Stimulated activated CD4-positive, alpha-beta T cell treated with anti-CD3 and anti-CD28 coated beads, TNF-alpha, amount 100 ng/mL, for 48 hours (primary cell): ENCODE measurements at regions not wholly inside any gene's neighbourhood (a gene's known extent, or its start where the extent isn't known, plus 50 kb on each side); places are given as distances from the start of the nearest gene placed in this dataset.
"Not testable (repeated sequence)": the region's sequence is repeated elsewhere in the genome, so short reads cannot be mapped to it uniquely, and the experiment has no call there.

Source experiments
- DNase-seq, 3 donors: peaks; one replicate each; pipeline ENCODE4 v3.0.0-alpha.2; 2020; ENCODE audit warnings: low read depth in 3 of 3

DNA sequence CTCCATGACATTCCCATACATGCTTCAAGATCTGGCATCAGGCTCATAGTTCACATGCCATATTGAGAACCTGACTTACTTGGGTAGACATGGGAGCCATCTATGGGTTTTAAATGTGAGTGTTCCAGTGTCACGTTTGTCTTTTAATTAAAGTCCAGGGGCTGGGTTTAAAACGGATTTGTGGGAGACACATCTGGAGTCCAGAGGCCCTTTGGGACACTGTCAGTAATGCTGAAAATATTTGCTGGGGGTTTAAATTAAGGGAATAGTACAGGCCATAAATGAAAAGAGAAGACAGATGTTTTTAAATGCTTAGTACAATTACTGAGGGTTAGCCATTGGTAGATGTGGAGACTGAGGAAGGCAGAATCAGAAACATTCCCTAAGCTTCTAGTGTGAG, 478.0 kb downstream of the PID1 start:
- no peak for DNase-seq

DNA sequence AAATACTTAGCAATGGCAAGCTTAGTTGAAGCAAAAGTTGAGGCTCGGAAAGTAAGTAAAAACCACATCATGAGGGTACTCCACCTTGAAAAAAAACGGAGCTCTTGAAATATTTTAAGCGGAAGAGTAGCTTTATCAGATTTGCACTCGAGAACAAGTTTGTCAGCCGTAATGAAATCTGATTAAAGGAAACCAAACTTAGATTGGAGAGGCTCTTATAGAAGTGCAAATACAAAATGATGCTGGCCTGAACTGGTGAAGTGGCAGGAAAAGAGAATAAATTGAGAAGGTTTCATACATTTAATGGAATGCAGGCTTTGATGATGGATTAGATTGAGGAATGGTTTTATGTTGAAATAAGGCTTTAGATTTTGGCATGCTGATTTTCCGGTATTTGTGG, 484.2 kb downstream of the PID1 start:
- no peak for DNase-seq

- DNase-seq: no peak
Measured at GRCh38 chr2:228782281-228782680, 488.8 kb downstream of the PID1 start.

GRCh38 chr2:228777855-228778355, 493.2 kb downstream of the PID1 start:
- DNase-seq: no peak

DNA sequence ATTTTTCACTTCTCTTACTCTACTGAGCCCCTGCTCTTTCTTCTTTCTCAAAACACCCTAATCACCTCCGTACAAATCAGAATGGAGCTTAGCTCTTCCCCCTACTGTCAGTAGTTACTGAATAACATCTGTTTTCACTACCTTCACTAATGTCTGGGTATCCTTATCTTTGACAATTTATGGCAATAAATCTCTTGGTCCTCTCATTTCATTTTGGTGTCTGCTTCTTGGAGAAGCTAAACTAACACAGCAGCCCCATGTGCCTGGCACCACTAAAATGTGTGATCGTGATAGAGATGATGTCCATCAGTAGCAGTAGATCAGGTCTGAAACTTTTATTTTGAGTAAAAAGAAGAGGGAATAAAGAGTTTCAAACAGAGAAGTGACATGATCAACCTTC, 496.5 kb downstream of the PID1 start:
- no peak for DNase-seq

DNA sequence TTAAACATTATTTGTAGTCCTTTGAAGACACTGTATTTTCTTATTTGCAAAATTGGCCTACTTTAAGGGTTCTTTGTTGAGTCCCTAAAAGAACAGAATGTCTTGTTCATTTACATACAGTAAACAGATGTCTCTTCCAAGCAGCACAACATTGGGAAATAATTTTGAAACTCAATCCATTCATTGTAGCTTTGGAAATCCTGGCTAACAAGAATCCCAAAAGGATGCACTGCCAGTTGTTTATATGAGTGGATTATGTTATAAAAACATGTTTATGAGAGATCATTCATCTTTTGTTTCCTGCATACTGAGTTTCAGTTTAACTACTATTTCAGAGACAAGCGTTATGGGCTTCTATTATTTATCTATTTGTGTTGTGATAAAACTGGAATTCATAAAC, 499.3 kb downstream of the PID1 start:
- no peak for DNase-seq

DNA sequence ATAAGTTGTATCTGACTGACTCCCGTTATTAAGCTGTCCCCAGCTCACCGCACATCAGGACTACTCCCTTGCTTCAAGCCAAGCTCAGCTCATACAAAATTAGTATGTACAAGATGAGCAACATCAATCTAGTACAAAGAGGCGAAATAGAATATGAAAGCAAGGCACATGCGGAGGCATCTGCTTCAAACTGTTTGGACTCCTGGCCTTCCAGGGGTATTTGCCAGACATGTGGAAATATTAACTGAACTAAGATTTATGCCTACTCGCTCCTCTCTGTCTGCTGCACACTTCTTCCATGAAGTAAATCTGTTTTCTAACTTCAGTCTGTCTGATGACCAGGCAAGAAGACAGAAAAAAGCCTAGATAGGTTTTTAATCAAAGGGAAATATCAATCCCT, 499.8 kb downstream of the PID1 start:
- DNase-seq: no peak

DNA sequence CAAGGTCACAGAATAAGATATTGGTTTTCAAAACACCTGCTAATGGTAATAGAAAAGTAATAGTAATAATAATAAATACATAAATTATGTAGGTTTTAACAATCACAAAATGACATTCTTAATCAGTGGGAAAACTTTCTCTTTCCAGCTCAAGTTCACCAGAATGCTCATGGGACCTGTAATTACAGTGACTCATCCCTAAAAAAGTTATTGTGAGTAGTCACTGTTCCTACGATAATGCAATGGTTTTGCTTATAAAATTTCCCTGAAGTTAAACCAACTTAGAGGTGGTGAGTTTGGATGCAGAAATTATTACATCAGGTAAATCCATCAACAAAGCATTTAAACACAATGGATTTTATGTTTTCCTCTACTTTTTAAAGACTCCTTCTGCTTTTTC, 502.3 kb downstream of the PID1 start:
- no peak for DNase-seq

GRCh38 chr2:228768141-228768540, 502.9 kb downstream of the PID1 start:
- DNase-seq: not testable (repeated sequence)

DNA sequence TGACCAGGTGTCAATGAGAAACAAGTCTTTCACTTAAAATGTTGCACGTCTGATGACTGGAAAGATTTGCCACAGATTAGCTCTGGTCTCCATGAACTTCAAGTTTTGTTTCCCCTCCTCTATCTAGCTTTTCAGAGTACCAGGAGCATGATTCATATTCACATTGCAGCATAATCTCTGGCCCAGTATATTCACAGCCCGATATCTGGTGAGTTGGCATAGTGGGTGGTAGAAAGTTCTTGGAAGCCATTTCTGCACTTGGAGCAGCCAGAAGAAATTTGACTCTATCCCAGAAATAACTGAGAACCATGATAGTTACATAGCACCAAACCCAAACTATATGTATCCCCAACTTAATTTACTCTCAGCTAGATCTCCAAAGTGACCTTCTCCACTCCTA, 503.9 kb downstream of the PID1 start:
- no peak for DNase-seq

DNA sequence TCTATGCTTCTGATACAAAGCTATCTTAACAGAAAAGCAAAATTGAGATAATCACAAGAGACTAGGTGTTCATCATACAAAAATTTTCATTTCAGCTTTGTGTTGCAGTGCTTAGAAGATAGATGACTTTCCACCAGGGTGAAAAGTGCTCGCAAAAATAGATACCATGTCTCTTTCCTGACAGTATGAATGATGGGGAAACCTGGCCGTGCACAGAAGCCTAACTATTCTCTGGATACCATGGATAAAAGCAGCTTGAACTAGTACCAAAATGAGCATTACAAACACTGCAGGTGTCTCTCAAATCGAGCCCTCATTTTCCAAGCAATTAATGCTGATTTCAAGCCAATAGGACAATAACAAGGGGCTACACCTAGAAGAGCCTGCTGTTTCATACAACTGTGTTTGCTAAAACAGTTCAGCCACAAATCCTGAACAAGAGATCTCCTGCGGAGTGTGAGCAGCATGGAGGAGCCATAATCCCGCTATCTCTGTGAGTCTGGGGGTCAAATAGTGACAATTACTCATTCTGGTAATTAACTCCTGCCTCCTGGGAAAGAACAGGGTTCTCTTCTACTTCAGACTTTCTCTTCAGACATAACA, 507.6 kb downstream of the PID1 start:
- no peak for DNase-seq

GRCh38 chr2:228762565-228762964, 508.5 kb downstream of the PID1 start:
- no peak for DNase-seq

- DNase-seq: not testable (repeated sequence)
Measured at GRCh38 chr2:228755661-228756060, 515.4 kb downstream of the PID1 start.

GRCh38 chr2:228747483-228747882, 523.6 kb downstream of the PID1 start:
- no peak for DNase-seq

DNA sequence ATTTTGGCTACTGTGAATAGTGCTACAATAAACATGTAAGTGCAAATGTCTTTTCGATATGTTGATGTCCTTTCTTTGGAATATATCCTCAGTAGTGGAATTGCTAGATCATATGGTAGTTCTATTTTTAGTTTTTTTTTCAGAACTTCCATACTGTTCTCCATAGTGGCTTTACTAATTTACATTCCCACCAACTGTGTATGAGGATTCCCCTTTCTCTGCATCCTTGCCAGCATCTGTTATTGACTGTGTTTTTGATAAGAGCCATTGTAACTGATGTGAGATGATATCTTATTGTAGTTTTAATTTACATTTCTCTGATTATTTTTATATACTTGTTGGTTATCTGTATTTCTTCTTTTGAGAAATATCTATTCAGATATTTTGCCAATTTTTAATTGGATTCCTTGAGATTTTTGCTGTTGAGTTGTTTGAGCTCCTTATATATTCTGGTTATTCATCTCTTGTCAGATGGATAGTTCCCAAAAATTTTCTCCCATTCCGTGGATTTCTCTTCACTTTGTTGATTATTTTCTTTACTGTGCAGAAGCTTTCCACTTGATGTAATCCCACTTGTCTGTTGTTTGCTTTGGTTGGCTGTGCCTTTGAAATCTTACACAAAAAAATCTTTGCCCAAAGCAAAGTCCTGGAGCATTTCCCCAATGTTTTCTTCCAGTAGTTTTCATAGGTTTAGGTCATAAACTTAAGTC, 532.3 kb downstream of the PID1 start:
- no peak for DNase-seq

DNA sequence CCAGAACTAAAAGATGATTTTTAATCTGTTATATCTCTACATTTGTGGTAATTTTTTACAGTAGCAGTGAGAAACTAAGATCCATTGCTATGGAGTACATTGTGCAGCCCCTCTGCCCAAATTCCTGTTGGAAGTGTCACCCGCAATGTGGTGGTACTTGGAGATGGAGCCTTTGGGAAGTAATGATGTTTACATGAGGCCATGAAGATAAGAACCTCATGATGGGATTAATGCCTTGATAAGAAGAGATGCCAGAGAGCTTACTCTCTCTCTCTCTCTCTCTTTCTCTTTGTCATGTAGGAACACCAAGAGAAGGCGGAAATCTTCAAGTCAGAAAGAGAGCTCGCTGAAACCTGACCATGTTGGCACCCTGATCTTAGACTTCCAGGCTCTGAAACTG, 535.4 kb downstream of the PID1 start:
- DNase-seq: no peak

DNA sequence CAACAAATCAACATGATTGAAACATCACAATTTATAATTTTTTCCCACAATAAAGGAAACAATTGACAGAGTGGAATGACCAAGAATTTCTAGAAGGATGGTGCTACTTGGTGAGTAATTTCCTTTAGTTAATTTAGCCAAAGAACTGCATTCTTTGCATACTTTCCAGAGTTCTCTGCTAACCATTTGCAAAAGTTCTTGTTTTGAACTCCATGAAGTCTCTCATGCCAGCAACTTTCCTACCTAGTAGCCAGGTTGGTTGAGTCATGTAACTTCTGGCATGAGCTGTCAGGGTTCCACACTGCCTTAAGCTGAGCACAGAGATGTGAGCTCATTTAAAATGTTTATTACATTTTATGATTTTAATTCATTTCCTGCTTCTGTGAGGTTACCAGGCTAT, 539.6 kb downstream of the PID1 start:
- DNase-seq: no peak

DNA sequence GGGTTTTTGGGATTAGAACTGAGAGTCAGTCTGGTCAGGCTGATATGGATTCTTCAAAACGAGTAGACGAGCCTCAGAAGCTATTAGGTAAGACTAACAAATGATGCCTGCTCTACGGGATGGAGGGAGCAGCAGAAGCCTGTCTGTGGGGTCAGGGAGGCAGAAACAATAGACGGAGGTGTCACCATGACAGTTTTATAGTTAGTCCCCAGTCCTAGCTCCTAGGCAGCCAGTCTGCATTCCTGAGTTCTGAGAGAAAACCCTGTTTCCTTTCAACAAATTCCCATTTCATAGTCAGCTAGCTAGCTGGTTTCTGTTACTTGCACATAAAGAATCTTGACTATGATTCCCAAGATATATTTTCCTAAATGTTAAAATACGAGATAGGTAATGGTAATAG, 542.1 kb downstream of the PID1 start:
- DNase-seq: no peak

DNA sequence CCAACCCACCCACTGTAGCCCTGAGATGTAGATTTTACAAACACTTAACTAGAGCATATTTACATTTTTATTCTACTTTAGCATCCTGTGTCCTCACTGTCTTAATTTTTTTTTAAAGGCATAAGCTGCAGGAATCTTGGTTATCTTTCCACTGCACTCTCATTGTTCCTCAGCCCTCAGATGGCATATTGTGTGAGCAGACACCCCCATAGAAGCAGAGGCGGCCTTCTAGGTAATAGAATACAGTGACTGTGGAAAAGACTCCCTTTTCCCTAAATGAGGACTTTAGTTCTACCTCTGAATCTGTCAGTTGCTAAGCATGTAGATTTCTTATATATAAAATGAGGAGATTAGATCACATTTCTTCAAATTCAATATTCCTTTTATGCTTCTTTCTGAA, 543.5 kb upstream of the SPHKAP start:
- no peak for DNase-seq

- no peak for DNase-seq
Measured at GRCh38 chr2:228723599-228723998, 542.1 kb upstream of the SPHKAP start.

- no peak for DNase-seq
Measured at GRCh38 chr2:228722311-228722710, 540.8 kb upstream of the SPHKAP start.

GRCh38 chr2:228720895-228721294, 539.4 kb upstream of the SPHKAP start:
- DNase-seq: no peak

- no peak for DNase-seq
Measured at GRCh38 chr2:228709788-228710371, 528.4 kb upstream of the SPHKAP start.
